DOHH2 (cell line): ENCODE measurements at regions not wholly inside any gene's neighbourhood (a gene's known extent, or its start where the extent isn't known, plus 50 kb on each side); places are given as distances from the start of the nearest gene placed in this dataset.

Experiments
- CTCF ChIP-seq: fragments of 200-600 bp; sonication (generic); IDR thresholded peaks from one replicate; pipeline ENCODE4 v1.5.1; 2014; ENCODE audit warnings: antibody characterized with exemption, mild to moderate bottlenecking, low read depth, low read length; ENCODE audit not compliant: poor library complexity, severe bottlenecking
- EZH2phosphoT487 ChIP-seq: fragments of 200-600 bp; sonication (generic); IDR thresholded peaks from 2 replicates; pipeline ENCODE4 v1.6.1; 2017; ENCODE audit warnings: borderline replicate concordance, mild to moderate bottlenecking, antibody characterized with exemption, low read length, moderate library complexity, mixed read lengths

DNA sequence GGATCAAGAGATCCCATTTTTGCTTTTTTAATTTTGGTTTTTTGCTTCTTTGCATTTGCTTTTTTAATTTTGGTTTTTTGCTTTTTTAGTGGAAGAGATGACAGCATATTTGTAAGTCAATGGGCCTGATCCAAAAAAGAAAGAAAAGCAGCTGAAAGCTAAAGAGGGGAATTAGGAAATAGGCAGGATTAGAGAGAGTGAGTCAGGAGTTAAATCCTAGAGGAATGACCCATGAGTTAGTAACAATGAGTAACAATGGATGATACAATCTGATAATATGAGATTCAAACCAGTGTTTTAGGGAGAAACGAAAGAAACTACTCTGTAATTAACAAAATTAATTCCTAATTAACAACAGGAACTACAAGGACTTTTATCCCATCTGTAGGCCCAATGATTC is 111.2 kb upstream of the SGCG start:
- TF ChIP-seq CTCF (no peak), EZH2phosphoT487 (no peak)
